ENCODE measurements at regions not wholly inside any gene's neighbourhood (a gene's known extent, or its start where the extent isn't known, plus 50 kb on each side); places are given as distances from the start of the nearest gene placed in this dataset.

DNA sequence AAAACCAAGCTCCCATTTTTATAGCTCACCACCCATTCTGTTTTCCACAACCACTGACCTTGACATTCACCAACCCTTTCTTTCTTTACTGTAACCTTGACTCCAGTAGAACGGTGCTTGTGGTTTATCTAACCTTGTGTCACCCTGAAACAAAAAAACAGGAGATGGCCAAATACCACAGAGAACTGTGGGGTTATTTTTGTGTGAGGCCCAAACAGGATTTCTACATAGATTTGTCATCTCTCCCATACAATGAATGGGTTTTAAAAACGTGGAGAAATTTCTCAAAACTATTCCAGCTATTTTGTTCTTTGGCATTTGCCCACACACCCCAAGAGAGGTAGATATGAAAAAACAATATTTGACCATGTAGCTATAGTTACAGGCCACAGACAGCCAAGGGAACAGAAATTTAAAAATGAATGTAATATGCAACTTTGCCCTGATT, 231.3 kb upstream of the TANK start:
- no peak overlapping the region for H3K27ac Mint-ChIP-seq
- Histone ChIP-seq H3K36me3 (ENCODE audit: insufficient read depth) (no peaks in the 10 kb centered on the region), H3K4me2 (no peak overlapping the region), H3F3A (replicated peaks; ENCODE audit: low read depth) (no peaks in the 10 kb centered on the region), H3K79me2 (replicated peaks; ENCODE audit: insufficient read depth) (no peaks in the 10 kb centered on the region), H2AFZ (peak overlapping the region; percentile 49; the same call in 1 of the 2 replicates), H3K4me1 (ENCODE audit: insufficient read depth) (peaks cover 37% of the 10 kb centered on the region), H3K9me2 (ENCODE audit: insufficient read depth) (peaks cover 17% of the 10 kb centered on the region), H3K27ac (ENCODE audit: low read depth) (no peak overlapping the region), H3K4me3 (no peak overlapping the region), H3K27me3 (ENCODE audit: insufficient read depth) (no peaks in the 10 kb centered on the region), H4K20me1 (replicated peaks; ENCODE audit: insufficient read depth) (no peaks in the 10 kb centered on the region)
- peaks cover 41% of the 10 kb centered on the region for H3K4me1 Mint-ChIP-seq
- H3K36me3 Mint-ChIP-seq (ENCODE audit: low read depth): peaks cover 20% of the 10 kb centered on the region
- DNase-seq (ENCODE audit: low spot score): no peak
- H3K4me3 Mint-ChIP-seq: no peak overlapping the region
- no peaks in the 10 kb centered on the region; the same call in 2 of the 3 replicates for H3K9me3 Mint-ChIP-seq
- ATAC-seq: no peak
- TF ChIP-seq, protein P1, sequence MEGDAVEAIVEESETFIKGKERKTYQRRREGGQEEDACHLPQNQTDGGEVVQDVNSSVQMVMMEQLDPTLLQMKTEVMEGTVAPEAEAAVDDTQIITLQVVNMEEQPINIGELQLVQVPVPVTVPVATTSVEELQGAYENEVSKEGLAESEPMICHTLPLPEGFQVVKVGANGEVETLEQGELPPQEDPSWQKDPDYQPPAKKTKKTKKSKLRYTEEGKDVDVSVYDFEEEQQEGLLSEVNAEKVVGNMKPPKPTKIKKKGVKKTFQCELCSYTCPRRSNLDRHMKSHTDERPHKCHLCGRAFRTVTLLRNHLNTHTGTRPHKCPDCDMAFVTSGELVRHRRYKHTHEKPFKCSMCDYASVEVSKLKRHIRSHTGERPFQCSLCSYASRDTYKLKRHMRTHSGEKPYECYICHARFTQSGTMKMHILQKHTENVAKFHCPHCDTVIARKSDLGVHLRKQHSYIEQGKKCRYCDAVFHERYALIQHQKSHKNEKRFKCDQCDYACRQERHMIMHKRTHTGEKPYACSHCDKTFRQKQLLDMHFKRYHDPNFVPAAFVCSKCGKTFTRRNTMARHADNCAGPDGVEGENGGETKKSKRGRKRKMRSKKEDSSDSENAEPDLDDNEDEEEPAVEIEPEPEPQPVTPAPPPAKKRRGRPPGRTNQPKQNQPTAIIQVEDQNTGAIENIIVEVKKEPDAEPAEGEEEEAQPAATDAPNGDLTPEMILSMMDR (conservative IDR thresholded peaks at IDR 0.05; ENCODE audit: low read depth in 2 of 2): no peak
- TF ChIP-seq ZNF114 (CRISPR knock-in tag; IDR thresholded peaks at IDR 0.05) (no peak), STAT1 (IDR thresholded peaks at IDR 0.05; ENCODE audit: unreplicated experiment) (no peak), ZNF331 (CRISPR knock-in tag; IDR thresholded peaks at IDR 0.05; ENCODE audit: low read depth) (no peak), CREB1 (CRISPR knock-in tag; IDR thresholded peaks at IDR 0.05; ENCODE audit: low read depth) (no peak), EZH2 (IDR thresholded peaks at IDR 0.05; ENCODE audit: low read depth, unreplicated experiment) (no peak)
- TF ChIP-seq, protein P2, sequence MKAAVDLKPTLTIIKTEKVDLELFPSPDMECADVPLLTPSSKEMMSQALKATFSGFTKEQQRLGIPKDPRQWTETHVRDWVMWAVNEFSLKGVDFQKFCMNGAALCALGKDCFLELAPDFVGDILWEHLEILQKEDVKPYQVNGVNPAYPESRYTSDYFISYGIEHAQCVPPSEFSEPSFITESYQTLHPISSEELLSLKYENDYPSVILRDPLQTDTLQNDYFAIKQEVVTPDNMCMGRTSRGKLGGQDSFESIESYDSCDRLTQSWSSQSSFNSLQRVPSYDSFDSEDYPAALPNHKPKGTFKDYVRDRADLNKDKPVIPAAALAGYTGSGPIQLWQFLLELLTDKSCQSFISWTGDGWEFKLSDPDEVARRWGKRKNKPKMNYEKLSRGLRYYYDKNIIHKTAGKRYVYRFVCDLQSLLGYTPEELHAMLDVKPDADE (IDR thresholded peaks at IDR 0.05): no peak
- TF ChIP-seq, protein P3, sequence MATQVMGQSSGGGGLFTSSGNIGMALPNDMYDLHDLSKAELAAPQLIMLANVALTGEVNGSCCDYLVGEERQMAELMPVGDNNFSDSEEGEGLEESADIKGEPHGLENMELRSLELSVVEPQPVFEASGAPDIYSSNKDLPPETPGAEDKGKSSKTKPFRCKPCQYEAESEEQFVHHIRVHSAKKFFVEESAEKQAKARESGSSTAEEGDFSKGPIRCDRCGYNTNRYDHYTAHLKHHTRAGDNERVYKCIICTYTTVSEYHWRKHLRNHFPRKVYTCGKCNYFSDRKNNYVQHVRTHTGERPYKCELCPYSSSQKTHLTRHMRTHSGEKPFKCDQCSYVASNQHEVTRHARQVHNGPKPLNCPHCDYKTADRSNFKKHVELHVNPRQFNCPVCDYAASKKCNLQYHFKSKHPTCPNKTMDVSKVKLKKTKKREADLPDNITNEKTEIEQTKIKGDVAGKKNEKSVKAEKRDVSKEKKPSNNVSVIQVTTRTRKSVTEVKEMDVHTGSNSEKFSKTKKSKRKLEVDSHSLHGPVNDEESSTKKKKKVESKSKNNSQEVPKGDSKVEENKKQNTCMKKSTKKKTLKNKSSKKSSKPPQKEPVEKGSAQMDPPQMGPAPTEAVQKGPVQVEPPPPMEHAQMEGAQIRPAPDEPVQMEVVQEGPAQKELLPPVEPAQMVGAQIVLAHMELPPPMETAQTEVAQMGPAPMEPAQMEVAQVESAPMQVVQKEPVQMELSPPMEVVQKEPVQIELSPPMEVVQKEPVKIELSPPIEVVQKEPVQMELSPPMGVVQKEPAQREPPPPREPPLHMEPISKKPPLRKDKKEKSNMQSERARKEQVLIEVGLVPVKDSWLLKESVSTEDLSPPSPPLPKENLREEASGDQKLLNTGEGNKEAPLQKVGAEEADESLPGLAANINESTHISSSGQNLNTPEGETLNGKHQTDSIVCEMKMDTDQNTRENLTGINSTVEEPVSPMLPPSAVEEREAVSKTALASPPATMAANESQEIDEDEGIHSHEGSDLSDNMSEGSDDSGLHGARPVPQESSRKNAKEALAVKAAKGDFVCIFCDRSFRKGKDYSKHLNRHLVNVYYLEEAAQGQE (IDR thresholded peaks at IDR 0.05; ENCODE audit: unreplicated experiment): no peak
- TF ChIP-seq, protein P4, sequence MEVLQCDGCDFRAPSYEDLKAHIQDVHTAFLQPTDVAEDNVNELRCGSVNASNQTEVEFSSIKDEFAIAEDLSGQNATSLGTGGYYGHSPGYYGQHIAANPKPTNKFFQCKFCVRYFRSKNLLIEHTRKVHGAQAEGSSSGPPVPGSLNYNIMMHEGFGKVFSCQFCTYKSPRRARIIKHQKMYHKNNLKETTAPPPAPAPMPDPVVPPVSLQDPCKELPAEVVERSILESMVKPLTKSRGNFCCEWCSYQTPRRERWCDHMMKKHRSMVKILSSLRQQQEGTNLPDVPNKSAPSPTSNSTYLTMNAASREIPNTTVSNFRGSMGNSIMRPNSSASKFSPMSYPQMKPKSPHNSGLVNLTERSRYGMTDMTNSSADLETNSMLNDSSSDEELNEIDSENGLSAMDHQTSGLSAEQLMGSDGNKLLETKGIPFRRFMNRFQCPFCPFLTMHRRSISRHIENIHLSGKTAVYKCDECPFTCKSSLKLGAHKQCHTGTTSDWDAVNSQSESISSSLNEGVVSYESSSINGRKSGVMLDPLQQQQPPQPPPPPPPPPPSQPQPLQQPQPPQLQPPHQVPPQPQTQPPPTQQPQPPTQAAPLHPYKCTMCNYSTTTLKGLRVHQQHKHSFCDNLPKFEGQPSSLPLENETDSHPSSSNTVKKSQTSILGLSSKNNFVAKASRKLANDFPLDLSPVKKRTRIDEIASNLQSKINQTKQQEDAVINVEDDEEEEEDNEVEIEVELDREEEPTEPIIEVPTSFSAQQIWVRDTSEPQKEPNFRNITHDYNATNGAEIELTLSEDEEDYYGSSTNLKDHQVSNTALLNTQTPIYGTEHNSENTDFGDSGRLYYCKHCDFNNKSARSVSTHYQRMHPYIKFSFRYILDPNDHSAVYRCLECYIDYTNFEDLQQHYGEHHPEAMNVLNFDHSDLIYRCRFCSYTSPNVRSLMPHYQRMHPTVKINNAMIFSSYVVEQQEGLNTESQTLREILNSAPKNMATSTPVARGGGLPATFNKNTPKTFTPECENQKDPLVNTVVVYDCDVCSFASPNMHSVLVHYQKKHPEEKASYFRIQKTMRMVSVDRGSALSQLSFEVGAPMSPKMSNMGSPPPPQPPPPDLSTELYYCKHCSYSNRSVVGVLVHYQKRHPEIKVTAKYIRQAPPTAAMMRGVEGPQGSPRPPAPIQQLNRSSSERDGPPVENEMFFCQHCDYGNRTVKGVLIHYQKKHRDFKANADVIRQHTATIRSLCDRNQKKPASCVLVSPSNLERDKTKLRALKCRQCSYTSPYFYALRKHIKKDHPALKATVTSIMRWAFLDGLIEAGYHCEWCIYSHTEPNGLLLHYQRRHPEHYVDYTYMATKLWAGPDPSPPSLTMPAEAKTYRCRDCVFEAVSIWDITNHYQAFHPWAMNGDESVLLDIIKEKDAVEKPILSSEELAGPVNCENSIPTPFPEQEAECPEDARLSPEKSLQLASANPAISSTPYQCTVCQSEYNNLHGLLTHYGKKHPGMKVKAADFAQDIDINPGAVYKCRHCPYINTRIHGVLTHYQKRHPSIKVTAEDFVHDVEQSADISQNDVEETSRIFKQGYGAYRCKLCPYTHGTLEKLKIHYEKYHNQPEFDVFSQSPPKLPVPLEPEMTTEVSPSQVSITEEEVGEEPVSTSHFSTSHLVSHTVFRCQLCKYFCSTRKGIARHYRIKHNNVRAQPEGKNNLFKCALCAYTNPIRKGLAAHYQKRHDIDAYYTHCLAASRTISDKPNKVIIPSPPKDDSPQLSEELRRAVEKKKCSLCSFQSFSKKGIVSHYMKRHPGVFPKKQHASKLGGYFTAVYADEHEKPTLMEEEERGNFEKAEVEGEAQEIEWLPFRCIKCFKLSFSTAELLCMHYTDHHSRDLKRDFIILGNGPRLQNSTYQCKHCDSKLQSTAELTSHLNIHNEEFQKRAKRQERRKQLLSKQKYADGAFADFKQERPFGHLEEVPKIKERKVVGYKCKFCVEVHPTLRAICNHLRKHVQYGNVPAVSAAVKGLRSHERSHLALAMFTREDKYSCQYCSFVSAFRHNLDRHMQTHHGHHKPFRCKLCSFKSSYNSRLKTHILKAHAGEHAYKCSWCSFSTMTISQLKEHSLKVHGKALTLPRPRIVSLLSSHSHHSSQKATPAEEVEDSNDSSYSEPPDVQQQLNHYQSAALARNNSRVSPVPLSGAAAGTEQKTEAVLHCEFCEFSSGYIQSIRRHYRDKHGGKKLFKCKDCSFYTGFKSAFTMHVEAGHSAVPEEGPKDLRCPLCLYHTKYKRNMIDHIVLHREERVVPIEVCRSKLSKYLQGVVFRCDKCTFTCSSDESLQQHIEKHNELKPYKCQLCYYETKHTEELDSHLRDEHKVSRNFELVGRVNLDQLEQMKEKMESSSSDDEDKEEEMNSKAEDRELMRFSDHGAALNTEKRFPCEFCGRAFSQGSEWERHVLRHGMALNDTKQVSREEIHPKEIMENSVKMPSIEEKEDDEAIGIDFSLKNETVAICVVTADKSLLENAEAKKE (CRISPR knock-in tag; IDR thresholded peaks at IDR 0.05): no peak
- peaks cover 3% of the 10 kb centered on the region for H3K27me3 Mint-ChIP-seq (ENCODE audit: insufficient read depth, low read depth, poor library complexity)
